OCI-LY3 (cell line): ENCODE measurements at regions not wholly inside any gene's neighbourhood (a gene's known extent, or its start where the extent isn't known, plus 50 kb on each side); places are given as distances from the start of the nearest gene placed in this dataset.

Experiments used
- H2AFZ ChIP-seq: fragments of 200-600, 300-600 bp; shearing (Covaris generic); 2 replicates; pipeline ENCODE4 v1.6.0; 2014; ENCODE audit warnings: antibody characterized with exemption, low read depth, low read length
- H3K27ac ChIP-seq: fragments of 200-600, 300-600 bp; sonication (generic); 2 replicates; pipeline ENCODE4 v1.5.1; 2014; ENCODE audit warnings: mild to moderate bottlenecking, low read length, moderate library complexity, mixed read lengths
- H3K27me3 ChIP-seq: fragments of 200-600, 300-600 bp; sonication (generic); 2 replicates; pipeline ENCODE4 v1.6.1; 2014; ENCODE audit warnings: low read depth, low read length, mixed read lengths
- H3K36me3 ChIP-seq: fragments of 200-600, 300-600 bp; sonication (generic); replicated peaks from 2 replicates; pipeline ENCODE3; 2014; ENCODE audit warnings: low read depth, low read length, mixed read lengths
- H3K4me1 ChIP-seq: fragments of 300-600, 200-600 bp; sonication (generic); 2 replicates; pipeline ENCODE4 v1.6.1; 2014; ENCODE audit warnings: low read length, mixed read lengths
- H3K4me2 ChIP-seq: fragments of 200-600, 300-600 bp; sonication (generic); 2 replicates; pipeline ENCODE4 v1.6.1; 2014; ENCODE audit warnings: low read length, mixed read lengths
- H3K4me3 ChIP-seq: fragments of 300-600, 200-600 bp; sonication (generic); 2 replicates; pipeline ENCODE4 v1.5.1; 2014; ENCODE audit warnings: antibody characterized with exemption, mild to moderate bottlenecking, low read length, moderate library complexity
- H3K79me2 ChIP-seq: fragments of 300-600, 200-600 bp; shearing (Covaris generic); 2 replicates; pipeline ENCODE4 v1.6.1; 2014; ENCODE audit warnings: mild to moderate bottlenecking, low read length, mixed read lengths
- H3K9ac ChIP-seq: fragments of 300-600, 200-600 bp; shearing (Covaris generic); 2 replicates; pipeline ENCODE4 v1.6.0; 2014; ENCODE audit warnings: mild to moderate bottlenecking, low read length, moderate library complexity
- H3K9me3 ChIP-seq: fragments of 200-600, 300-600 bp; shearing (Covaris generic); 2 replicates; pipeline ENCODE4 v1.6.1; 2014; ENCODE audit warnings: low read length, mixed read lengths; ENCODE audit not compliant: insufficient read depth
- H4K20me1 ChIP-seq: fragments of 200-600, 300-600 bp; sonication (generic); 2 replicates; pipeline ENCODE4 v1.6.1; 2016; ENCODE audit warnings: low read length, mixed read lengths; ENCODE audit not compliant: insufficient read depth
- EZH2phosphoT487 ChIP-seq: fragments of 200-600 bp; shearing (Covaris generic); IDR thresholded peaks from 2 replicates; pipeline ENCODE4 v1.6.1; 2018; ENCODE audit warnings: antibody characterized with exemption, mixed run types, low read depth
- TF ChIP-seq, protein P1 (sequence below): fragments of 200-600, 300-600 bp; sonication (generic); IDR thresholded peaks from 2 replicates; pipeline ENCODE4 v1.5.1; 2014; ENCODE audit warnings: antibody characterized with exemption, low read length, low read depth

DNA sequence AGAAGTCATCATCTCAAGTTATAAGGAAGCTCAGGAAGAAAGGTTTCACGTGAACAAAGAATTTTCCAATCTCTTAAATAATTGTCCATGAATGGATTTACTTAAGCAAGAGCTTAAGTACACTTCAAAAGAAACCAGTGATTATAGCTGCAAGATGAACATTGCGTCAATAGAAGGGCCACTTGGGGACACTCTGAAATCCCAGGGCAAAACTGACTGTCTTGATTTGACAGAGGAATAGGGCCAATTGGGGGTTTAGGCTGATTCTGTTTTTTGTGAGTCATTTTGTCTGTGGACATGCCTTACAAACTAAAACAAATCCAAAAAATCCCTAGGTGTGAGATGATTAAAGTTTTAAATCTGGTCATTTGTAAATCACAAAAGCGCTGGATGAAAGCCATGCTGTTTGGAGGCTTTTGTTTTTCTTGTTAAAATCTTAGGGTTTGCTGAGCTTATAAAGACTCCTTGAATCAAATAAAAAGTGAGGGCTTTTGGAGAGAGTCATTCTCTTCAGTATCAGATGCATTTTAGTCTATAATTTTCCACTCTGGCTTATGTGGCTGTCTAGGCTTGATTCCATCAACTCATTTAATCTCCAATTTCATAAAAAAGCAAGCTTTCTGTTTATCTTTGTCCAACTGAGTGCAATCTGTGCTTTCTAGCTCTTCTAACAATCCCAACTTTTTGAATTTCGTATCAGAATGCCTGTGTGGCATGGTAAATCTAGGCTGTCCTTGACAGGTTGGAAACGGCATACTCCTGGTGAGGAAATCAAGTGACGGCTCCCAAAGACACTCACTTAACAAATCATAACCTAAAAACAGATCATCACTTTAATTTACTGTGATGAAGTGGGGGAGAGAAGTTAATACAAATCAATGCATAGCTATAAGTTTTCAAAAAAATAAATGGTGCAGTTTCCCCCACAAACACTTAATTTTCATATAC is 98.2 kb upstream of the SOX9 start:
- no peak overlapping the region for H2AFZ ChIP-seq
- H3K4me2 ChIP-seq, result no peak overlapping the region
- TF ChIP-seq, protein P1, sequence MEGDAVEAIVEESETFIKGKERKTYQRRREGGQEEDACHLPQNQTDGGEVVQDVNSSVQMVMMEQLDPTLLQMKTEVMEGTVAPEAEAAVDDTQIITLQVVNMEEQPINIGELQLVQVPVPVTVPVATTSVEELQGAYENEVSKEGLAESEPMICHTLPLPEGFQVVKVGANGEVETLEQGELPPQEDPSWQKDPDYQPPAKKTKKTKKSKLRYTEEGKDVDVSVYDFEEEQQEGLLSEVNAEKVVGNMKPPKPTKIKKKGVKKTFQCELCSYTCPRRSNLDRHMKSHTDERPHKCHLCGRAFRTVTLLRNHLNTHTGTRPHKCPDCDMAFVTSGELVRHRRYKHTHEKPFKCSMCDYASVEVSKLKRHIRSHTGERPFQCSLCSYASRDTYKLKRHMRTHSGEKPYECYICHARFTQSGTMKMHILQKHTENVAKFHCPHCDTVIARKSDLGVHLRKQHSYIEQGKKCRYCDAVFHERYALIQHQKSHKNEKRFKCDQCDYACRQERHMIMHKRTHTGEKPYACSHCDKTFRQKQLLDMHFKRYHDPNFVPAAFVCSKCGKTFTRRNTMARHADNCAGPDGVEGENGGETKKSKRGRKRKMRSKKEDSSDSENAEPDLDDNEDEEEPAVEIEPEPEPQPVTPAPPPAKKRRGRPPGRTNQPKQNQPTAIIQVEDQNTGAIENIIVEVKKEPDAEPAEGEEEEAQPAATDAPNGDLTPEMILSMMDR, result no peak
- TF ChIP-seq EZH2phosphoT487, result no peak
- no peak overlapping the region for H3K9ac ChIP-seq
- no peaks in the 10 kb centered on the region for H3K36me3 ChIP-seq
- no peaks in the 10 kb centered on the region for H3K4me1 ChIP-seq
- no peaks in the 10 kb centered on the region for H3K9me3 ChIP-seq
- H3K4me3 ChIP-seq, result no peak overlapping the region
- no peaks in the 10 kb centered on the region for H4K20me1 ChIP-seq
- no peaks in the 10 kb centered on the region for H3K79me2 ChIP-seq
- no peak overlapping the region for H3K27ac ChIP-seq
- H3K27me3 ChIP-seq, result peaks cover 33% of the 10 kb centered on the region

DNA sequence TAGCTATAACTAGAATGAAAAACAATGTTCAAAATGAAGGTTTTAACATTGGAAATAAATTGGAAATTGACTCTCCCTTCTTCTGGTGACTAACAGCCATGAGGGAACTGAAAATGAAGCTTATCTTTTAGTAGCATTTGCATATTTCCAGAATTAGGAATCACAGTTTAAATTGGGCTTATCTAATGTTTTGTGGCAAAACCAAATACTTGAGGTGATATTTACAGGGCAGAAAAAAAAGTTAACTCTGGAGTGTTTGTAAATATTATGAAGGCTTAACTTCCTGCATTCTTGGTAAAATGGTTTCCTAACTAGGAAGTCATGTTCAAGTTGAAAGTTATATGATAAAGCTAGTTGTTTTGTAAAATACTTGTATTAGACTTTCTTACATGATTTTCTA is 96.4 kb upstream of the SOX9 start:
- Histone ChIP-seq H3K27ac (no peak overlapping the region), H4K20me1 (no peaks in the 10 kb centered on the region), H3K9ac (no peak overlapping the region), H3K79me2 (no peaks in the 10 kb centered on the region), H3K4me3 (no peak overlapping the region), H3K36me3 (no peaks in the 10 kb centered on the region), H3K4me1 (peaks cover 2% of the 10 kb centered on the region), H3K4me2 (no peak overlapping the region), H3K9me3 (no peaks in the 10 kb centered on the region), H3K27me3 (peaks cover 44% of the 10 kb centered on the region), H2AFZ (no peak overlapping the region)
- TF ChIP-seq EZH2phosphoT487, result no peak
- TF ChIP-seq, protein P1, result no peak

DNA sequence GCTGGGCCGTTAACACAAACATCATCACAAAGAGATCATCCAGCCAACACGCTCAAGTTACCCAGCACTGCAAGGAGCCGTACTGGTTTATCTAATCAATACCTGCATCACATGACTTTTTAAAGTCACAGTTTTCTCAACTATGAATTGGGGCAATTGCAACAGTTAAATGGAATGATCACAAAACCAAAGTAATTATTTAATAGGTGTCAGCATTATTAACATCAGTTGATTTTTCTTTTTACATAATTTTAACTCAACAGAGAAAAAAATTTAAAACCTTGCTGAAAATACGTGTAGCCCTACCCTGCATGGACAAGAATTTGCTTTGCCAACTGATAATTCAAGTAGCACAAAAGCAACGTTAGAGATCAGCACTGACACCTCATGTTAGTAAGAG is 95.7 kb upstream of the SOX9 start:
- no peak for TF ChIP-seq EZH2phosphoT487
- TF ChIP-seq, protein P1, result no peak
- Histone ChIP-seq H3K4me1 (peaks cover 8% of the 10 kb centered on the region), H3K9ac (no peak overlapping the region), H3K36me3 (no peaks in the 10 kb centered on the region), H4K20me1 (no peaks in the 10 kb centered on the region), H3K79me2 (no peaks in the 10 kb centered on the region), H3K4me2 (no peak overlapping the region), H2AFZ (no peak overlapping the region), H3K4me3 (no peak overlapping the region), H3K9me3 (no peaks in the 10 kb centered on the region), H3K27me3 (peaks cover 49% of the 10 kb centered on the region), H3K27ac (no peak overlapping the region)

DNA sequence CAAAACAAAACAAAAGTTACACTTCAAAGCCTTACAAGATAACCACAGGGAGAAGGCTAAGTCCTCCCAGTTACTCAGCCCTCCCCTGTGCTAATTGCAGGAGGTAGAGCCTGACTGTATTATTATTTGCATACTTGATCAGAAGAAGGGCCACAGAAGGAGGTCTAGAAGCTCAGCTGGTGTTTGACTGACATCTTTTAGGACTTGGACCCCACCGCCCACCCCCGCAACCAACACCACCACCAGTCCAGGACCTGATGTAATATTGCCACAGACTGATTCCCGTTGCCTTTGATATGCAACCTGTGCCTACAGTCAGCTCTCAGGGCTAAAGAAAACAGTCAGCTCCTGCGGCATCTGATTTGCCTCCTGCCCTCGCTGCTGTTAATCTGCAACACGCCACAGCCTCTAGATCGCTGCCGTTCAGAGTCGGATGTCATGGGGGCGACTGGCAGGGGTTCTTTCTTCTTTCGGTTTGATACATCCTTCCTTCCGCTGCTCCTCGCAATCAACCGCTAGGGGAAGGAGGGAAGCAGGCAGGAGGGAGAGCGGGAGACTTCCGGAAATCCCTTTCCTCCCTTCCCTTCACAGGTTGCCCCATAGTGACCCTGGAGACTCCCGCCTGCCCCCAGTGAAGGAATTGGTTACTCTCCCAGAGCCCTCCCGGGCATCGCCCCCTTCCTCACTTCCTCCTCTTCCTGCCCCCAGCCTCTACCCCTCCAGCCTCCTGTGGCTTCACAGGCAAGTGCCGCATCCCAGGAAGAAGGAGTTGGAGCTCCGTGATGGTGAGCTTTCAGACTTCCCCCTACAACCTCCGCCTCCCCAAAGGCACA is 90.5 kb upstream of the SOX9 start:
- Histone ChIP-seq H3K9me3 (no peaks in the 10 kb centered on the region), H3K27me3 (peaks cover 33% of the 10 kb centered on the region), H3K4me1 (peaks cover 17% of the 10 kb centered on the region), H4K20me1 (no peaks in the 10 kb centered on the region), H3K4me3 (peak overlapping the region; percentile 79), H3K4me2 (peak overlapping the region; percentile 91), H2AFZ (peak overlapping the region; percentile 90), H3K9ac (peak overlapping the region; percentile 23), H3K27ac (no peak overlapping the region), H3K36me3 (no peaks in the 10 kb centered on the region), H3K79me2 (no peaks in the 10 kb centered on the region)
- TF ChIP-seq EZH2phosphoT487, result no peak
- TF ChIP-seq, protein P1, result peak; percentile 13; the same call in 1 of the 2 replicates
